ENCODE measurements at regions not wholly inside any gene's neighbourhood (a gene's known extent, or its start where the extent isn't known, plus 50 kb on each side); places are given as distances from the start of the nearest gene placed in this dataset.

DNA sequence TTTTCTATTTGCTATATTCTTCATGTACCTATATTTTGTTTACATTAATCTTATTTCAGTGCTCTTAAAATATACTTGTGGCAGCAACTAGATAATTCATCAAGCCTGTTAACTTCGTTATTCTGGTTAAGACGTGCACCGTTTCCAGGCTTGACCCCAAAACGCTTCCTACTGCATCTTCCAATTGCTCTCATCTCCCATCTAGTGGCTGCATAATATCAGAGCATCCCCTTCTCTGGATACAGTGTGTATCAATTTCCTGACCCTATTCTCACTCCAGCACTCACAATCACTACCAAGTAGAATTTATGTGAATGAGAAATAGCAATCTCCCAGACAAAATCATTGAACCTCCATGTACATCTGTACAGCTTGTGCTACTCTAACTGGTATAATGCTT lies 1280.3 kb upstream of the B3GALT2 start:
- TF ChIP-seq EZH2 (IDR thresholded peaks at IDR 0.05; ENCODE audit: borderline replicate concordance, low read depth, low read length) (no peak), NR4A1 (CRISPR knock-in tag; IDR thresholded peaks at IDR 0.05) (no peak), NR4A1 (tag; IDR thresholded peaks at IDR 0.05) (no peak), SMARCC2 (IDR thresholded peaks at IDR 0.05; ENCODE audit: low read depth) (no peak), ATF7 (IDR thresholded peaks at IDR 0.05) (no peak), HSF4 (CRISPR knock-in tag; IDR thresholded peaks at IDR 0.05; ENCODE audit: borderline replicate concordance) (no peak), NFXL1 (CRISPR knock-in tag; IDR thresholded peaks at IDR 0.05) (no peak), POLR2A (conservative IDR thresholded peaks at IDR 0.05) (no peak), CREBBP (IDR thresholded peaks at IDR 0.05; ENCODE audit: low read depth, low read length) (no peak), ATF4 (CRISPR knock-in tag; IDR thresholded peaks at IDR 0.05) (no peak), ELF1 (tag; IDR thresholded peaks at IDR 0.05) (no peak), C11orf30 (IDR thresholded peaks at IDR 0.05; ENCODE audit: low read depth) (no peak), ZNF12 (CRISPR knock-in tag; IDR thresholded peaks at IDR 0.05) (no peak)
- TF ChIP-seq, protein P1, sequence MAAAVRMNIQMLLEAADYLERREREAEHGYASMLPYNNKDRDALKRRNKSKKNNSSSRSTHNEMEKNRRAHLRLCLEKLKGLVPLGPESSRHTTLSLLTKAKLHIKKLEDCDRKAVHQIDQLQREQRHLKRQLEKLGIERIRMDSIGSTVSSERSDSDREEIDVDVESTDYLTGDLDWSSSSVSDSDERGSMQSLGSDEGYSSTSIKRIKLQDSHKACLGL (CRISPR knock-in tag; IDR thresholded peaks at IDR 0.05; ENCODE audit: borderline replicate concordance, poor library complexity, severe bottlenecking) = no peak

All from K562 (cell line).